GM04503 (cell line): ENCODE measurements at regions not wholly inside any gene's neighbourhood (a gene's known extent, or its start where the extent isn't known, plus 50 kb on each side); places are given as distances from the start of the nearest gene placed in this dataset.

ENCODE experiments used
- DNase-seq: peaks from one replicate; pipeline ENCODE4 v3.0.0-alpha.2; 2012; ENCODE audit warnings: low read depth

DNA sequence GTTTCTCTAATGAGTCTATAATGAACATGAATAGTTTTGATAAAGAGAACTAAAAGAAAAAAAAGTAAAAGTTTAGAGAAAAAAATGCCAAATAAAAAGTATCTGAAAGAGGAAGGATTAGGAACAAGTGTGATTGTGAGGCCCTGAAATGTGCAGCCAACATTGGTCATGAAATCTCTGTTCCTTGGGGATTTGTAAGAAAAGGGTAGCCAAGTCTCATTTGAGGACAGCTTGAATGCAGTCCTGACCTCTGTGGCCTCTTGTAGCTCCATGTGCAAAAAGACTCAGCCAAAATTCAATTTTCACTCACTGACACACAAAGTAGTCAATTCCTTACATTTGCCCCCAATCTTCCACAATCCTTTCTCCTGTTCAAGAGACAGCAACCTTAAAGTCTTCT is 167.9 kb downstream of the KLF12 start:
- DNase-seq = no peak

DNA sequence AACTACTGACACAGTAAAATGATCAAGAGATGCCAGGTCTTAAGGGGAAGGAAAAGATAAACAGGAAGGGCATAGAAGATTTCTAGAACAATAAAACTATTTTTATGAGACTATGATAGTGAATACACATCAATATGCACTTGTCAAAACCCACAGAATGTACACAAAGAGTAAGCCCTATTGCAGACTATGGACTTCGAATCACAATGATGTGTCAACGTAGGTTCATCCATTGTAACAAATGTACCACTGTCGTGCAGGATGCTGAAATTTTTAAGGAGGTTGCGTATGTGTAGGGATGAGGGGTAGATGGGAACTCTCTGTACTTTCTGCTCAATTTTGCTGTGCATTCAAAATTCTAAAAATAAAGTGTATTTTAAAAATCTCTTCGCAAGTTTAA is 171.9 kb downstream of the KLF12 start:
- DNase-seq = no peak

DNA sequence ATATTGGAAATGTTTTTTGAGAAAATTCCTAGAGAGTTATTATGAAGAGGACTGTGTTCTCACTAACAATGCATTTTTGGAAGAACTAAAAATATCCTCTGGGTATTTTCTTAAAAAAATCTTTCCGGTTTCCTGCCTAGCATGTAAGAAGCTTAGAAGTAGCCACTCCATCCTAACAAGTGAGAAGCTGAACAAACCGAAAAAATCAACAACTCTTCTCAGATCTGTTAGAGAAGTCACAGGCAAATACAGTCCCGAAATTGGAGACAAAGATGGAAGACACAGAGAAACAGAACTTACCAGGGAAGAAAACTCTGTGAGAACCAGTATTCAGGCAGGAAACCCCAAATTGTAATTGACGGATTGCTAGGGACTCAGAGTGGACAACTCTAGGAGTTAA is 173.0 kb downstream of the KLF12 start:
- no peak for DNase-seq

DNA sequence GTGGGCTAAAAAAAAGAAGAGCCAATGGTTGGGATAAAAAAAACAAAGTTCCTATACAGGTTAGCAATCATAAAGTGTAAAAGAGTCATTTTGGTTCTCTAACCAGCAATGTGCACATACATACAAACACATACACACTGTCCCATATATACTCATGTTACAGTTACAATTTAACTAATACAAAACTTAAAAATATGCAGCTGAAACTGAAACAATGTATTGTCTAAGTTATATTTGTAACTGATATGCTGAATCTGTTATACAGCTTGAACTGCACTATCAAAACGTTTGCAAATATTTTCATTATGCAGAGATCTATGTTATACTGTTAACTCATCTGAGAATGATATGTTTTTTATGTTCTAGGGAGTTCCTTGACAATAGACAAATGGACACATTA is 173.7 kb downstream of the KLF12 start:
- DNase-seq = no peak

DNA sequence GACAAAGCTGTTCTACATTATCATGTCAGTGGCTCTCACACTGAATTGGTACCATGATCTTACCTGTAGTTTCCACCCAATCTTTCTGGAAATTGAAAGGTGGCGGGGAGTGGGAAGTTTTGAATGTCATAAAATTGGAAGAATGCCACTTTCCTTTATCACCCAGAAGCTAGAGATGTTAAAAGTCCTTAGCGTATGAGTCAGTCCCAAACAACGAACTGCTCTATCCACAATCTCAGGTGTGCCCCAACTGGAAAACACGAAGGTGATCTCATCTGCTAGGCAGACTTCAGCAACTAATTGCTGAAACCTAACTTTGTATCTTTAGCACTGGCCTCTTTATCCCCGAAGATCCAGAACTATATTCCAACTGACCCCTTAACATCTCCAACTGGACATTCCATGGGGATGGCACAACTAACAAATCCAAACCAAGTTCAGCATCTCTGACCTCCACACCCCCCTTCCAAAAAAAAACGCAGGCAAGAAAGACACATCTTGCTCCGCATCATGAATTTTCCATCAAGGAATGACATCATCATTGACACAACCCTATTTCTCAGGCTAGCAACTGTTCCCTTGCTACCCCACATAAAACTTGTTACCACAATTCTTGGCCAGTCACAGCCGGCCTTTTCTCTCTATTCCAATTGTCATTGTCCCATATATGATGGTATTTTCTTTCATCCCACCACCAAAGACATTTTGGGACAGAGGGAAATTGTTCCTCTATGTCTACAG is 175.4 kb downstream of the KLF12 start:
- no peak for DNase-seq

DNA sequence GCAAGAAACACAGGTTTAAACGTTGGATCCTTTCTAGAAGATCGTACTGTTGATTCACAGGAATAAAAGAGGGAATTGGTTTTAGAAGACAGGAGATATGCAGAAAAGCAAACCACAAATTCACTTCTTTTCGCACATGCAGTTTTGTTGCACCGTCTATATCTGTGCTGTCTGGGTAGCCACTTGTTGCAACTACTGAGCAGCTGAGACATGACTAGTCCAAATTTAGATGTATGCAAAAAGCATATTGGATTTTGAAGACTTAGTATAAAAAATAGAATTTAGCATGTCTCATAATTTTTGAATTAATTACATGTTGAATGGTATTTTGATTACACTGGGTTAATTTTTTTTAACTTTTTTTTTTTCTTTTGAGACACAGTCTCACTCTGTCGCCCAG is 176.3 kb downstream of the KLF12 start:
- no peak for DNase-seq

GRCh38 chr13:73956795-73957408 is 177.3 kb downstream of the KLF12 start:
- no peak for DNase-seq

DNA sequence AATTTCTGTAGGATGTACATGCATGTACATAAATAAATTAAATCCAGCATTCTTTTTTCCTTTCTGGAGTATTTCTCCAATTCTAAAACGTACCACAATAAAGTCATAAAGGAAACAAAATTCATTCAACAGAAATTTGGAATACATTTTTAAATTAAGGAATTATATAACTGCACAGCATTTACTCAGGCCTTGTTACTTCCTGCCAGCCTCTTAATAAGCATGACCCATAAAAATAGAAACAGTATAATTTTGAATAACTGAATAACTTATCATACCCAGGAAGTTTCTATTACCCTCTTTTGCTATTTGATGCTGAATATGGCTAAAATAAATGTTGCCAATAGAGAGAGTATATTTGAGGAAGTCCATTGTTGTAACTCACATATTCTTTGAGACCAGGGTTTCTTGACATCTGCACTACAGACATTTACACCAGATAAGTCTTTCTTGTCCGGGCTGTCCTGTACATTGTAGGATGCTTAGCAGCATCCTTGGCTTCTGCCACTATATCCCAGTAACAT is 178.2 kb downstream of the KLF12 start:
- DNase-seq = no peak

GRCh38 chr13:73954808-73955207 is 179.4 kb downstream of the KLF12 start:
- no peak for DNase-seq

DNA sequence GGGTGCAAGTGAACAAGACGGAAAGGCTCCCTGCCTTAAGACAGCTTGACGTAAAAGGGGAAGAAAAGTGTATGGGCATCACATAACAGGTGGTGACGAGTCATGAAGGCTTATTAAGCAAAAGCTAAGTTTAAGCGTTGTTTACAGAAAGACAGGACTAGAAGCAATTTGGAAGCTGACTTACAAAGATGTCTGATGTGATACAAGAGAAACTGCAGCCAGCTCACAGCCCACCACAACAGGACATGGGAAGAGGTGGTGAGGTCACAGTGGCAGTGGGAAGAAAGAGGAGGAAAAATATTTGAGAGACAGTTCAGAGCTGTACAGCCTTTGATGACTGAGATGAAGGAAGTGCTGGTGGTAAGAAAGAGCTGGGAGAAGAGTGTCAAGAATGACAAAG is 181.6 kb downstream of the KLF12 start:
- DNase-seq = no peak

DNA sequence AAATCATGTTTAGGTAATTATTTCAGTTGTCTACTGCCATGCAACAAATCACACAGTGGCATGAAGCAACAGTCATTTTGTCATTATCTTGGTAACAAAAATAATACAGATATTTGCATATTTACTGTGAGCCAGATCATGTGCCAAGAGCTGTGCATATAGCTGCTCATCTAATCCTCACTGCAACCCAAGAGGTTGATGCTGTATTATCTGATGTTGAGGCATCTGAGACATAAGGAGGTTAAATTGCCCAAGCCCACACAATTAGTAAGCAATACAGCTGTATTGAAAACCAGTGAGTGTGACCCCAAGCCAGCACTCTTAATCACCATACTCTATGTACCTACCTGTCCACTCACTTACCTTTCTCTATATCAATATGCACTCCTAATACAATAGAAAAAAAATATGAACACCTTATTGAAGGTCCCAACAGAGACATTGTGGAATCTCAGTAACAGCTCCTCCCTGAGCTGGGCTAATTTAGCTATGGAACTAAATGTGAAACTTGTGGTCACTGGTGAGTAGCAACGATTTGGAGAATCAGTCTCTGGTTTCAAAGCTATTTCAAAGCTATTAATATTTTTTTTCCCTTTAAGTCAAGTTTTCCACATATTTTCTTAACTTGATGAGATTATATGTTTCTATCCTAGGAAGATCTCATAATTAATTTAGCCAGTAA is 185.2 kb downstream of the KLF12 start:
- no peak for DNase-seq

- DNase-seq = no peak
These were observed 188.3 kb downstream of the KLF12 start for GRCh38 chr13:73945871-73946270.

GRCh38 chr13:73945382-73945781 is 188.8 kb downstream of the KLF12 start:
- DNase-seq = no peak

GRCh38 chr13:73943965-73944233 is 190.3 kb downstream of the KLF12 start:
- DNase-seq = no peak

DNA sequence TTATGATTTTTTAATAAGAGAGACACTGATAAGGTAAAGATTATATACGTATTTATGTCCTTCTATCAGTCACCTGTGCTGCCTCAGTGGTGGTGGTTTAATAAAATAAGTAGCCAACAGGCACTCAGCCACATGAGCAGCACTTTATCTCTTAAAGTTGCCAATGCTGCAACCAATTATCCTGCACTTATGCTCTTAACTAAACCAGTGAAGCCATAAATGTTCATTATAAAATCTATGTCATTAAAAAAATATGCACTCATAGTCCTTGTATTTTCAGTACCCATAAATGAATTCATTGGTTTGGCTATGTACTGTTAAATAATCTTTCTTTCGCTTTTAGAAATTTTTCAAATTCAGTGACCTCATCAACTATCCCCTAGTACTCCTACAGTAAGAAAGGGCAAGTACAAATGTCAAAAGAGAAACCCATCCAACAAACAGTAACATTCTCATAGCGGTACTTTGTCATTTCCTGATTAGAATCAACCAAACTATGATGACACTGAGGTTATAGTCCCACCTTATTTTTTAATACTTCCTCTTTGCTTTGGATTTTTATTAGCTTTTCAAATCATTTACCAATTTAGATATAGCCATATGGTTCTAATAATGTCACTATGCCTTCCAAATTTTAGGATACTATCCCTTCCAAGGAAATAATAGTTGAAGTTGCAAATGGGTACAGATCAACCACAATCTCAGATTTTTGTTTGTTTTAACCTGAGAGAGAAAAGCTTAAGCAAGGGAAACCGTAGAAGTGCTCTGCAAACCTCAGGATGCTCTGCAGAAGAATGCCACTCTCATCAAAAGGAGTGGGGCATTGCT is 190.9 kb downstream of the KLF12 start:
- no peak for DNase-seq

- DNase-seq = no peak
These were observed 192.5 kb downstream of the KLF12 start for GRCh38 chr13:73941752-73942151.

DNA sequence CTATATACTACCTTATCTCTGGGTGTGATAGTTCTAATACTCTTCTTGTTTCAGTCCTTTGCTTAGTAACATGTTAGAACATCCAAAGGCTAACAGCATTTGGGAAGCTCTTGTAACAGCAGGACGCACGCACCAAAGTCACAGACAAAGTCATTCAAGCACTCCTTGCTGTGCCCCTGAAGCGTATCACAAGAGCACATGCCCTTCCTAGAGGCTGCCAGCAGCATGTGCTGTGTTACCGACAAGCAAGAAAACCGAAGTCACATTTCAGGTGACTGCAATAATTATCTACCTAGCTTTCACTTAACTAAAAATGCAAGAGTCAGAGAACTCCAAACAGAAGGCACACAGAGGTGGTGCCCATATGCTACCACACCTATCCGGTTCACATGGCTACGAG is 194.1 kb downstream of the KLF12 start:
- DNase-seq = no peak

DNA sequence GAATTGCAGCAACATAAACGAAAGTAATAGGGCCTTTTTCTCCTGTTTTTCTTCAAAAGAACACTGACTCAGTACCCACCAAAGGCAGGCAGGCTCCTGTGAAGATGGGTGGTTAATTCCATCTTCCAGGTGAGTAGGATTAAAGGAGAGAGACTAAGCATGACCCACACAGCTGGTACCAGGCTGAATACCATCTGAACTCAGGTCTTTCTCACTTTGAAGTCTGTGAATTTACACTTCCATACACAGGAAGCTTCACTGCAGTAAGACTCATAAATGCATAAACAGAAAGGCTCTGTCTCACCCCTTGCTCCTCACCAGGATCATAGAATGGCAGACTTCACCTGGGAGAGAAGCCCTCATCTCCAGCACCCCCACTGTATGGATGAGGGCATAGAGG is 194.6 kb downstream of the KLF12 start:
- DNase-seq = no peak

- no peak for DNase-seq
These were observed 195.2 kb downstream of the KLF12 start for GRCh38 chr13:73939071-73939380.

DNA sequence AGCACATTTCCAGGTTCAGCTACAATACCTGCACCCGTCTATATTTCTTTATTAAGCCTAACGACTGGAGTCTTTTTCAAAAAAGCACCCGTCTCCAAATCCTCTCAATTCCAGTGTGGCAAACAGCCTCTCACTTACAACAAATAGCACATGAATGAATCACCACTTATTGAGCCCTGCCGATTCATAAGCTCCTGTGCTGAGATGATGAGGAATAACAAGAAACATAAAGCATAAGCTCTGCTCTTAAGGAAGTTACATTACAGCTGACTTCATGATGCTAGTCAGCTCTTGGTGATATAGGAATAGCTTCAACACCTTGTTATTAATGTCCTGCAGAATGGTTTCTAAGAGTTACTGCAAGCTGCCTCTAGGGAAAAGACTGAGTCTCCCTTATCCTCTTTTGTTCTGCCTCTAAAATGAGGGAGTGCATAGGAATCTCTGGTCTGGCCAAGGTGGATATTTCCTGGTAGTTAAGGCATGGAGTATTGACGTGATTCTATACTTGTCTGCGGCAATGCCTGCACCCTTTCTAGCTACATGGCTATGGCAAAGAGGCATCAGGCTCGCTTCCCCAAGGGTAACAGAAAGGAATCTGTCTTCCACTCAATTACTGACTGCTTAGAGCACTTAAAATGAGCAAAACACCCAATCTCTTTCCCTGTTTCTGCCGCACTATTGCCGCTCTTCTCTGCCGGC is 195.7 kb downstream of the KLF12 start:
- DNase-seq = peak; percentile 58

DNA sequence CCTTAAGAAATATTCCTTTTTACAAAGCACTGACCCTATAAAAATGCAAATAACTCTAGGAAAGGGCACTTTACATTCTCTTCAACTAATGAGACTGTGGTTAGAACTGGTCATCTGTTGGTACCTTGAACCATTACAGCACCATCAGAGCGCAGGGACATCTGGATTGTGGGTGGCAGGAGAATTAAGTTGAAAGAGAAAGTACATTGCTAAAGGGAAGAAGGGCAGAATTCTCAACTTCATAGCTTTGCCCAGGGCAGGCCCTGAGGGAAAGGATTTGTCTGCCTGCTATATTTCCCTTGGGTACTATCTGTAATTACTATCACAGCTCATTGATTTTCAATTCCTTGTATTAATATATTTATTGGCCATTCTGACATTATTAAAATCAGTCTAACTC is 196.8 kb downstream of the KLF12 start:
- DNase-seq = no peak

GRCh38 chr13:73935991-73936390 is 198.2 kb downstream of the KLF12 start:
- DNase-seq = no peak
